Endothelial cell of umbilical vein (primary cell): ENCODE measurements at regions not wholly inside any gene's neighbourhood (a gene's known extent, or its start where the extent isn't known, plus 50 kb on each side); places are given as distances from the start of the nearest gene placed in this dataset.

Source experiments
- BruUV-seq: library from RNA; stranded (reverse); fragments of 400-500 nt; replicated peaks from 2 replicates; lab custom pipeline; 2021; lab: Mats Ljungman, UMichigan
- CTCF ChIA-PET: fragments of 300-600, 350-600 bp; sonication (Branson Sonifier 250); formaldehyde crosslinking; loops from one replicate; lab custom pipeline; 2021; ENCODE audit warnings: antibody characterized with exemption, inconsistent platforms; lab: Charles Lee
- POLR2A ChIA-PET: fragments of 300-600, 350-600 bp; sonication (Branson Sonifier 250); formaldehyde crosslinking; loops from one replicate; lab custom pipeline; 2021; ENCODE audit warnings: antibody characterized with exemption, inconsistent platforms; lab: Charles Lee
- DNase-seq: peaks from one replicate; pipeline ENCODE4 v3.0.0-alpha.2; 2011; ENCODE audit warnings: low read depth, low spot score
- FAIRE-seq: peaks from 2 replicates; lab custom pipeline; 2011; peaks lifted over from hg19 to GRCh38; lab: Jason Lieb, UNC
- H2AFZ ChIP-seq: 2 replicates; pipeline ENCODE4 v1.6.0; 2012; ENCODE audit warnings: low read depth, low read length, control low read depth, inconsistent platforms
- H3K27ac ChIP-seq: 2 replicates; pipeline ENCODE4 v1.5.1; 2011; ENCODE audit warnings: low read depth, mild to moderate bottlenecking, control low read depth, low read length, moderate library complexity; ENCODE audit not compliant: insufficient read depth
- H3K27me3 ChIP-seq, 2 experiments: 2 replicates each; pipeline versions ENCODE4 v1.6.0 to v1.6.1; 2011; ENCODE audit warnings: low read length in 2 of 2, mixed read lengths in 1 of 2; ENCODE audit not compliant: control insufficient read depth in 2 of 2, insufficient read depth in 2 of 2
- H3K36me3 ChIP-seq, 2 experiments: 2 replicates in 1 of 2; 3 replicates in 1 of 2; pipeline ENCODE4 v1.5.1; 2011; ENCODE audit warnings: low read length in 2 of 2, mild to moderate bottlenecking in 1 of 2, moderate library complexity in 1 of 2; ENCODE audit not compliant: control insufficient read depth in 2 of 2, insufficient read depth in 2 of 2; ENCODE audit errors: extremely low read depth in 1 of 2
- H3K4me1 ChIP-seq: 3 replicates; pipeline ENCODE4 v1.5.1; 2011; ENCODE audit warnings: mild to moderate bottlenecking, low read length; ENCODE audit not compliant: control insufficient read depth, insufficient read depth; ENCODE audit errors: extremely low read depth
- H3K4me2 ChIP-seq: 2 replicates; pipeline ENCODE4 v1.6.1; 2011; ENCODE audit warnings: low read length, control low read depth, mixed read lengths; ENCODE audit not compliant: insufficient read depth
- H3K4me3 ChIP-seq, 3 experiments: fragments of 200-600 bp in 1 of 3; sonication (generic), shearing (Covaris generic) in 1 of 3; replicated peaks in 1 of 3; 2 replicates each; pipeline ENCODE4 v1.5.1; 2011 to 2016; ENCODE audit warnings: control low read depth in 3 of 3, low read length in 3 of 3, mild to moderate bottlenecking in 2 of 3, inconsistent platforms in 1 of 3, low read depth in 1 of 3, moderate library complexity in 1 of 3; ENCODE audit not compliant: insufficient read depth in 1 of 3
- H3K79me2 ChIP-seq: 2 replicates; pipeline ENCODE4 v1.6.0; 2012; ENCODE audit warnings: low read length, inconsistent platforms; ENCODE audit not compliant: control insufficient read depth, insufficient read depth
- H3K9ac ChIP-seq: replicated peaks from 2 replicates; pipeline ENCODE3; 2011; ENCODE audit warnings: low read length, control low read depth; ENCODE audit not compliant: insufficient read depth; ENCODE audit errors: extremely low read depth
- H3K9me1 ChIP-seq: replicated peaks from 3 replicates; pipeline ENCODE4 v1.6.0; 2011; ENCODE audit warnings: mild to moderate bottlenecking, low read length; ENCODE audit not compliant: control insufficient read depth, insufficient read depth; ENCODE audit errors: extremely low read depth
- H3K9me3 ChIP-seq: replicated peaks from 2 replicates; pipeline ENCODE4 v1.5.1; 2012; ENCODE audit warnings: low read length, inconsistent platforms; ENCODE audit not compliant: control insufficient read depth, insufficient read depth
- H4K20me1 ChIP-seq: replicated peaks from 2 replicates; pipeline ENCODE3; 2011; ENCODE audit warnings: mild to moderate bottlenecking, low read length; ENCODE audit not compliant: control insufficient read depth, insufficient read depth; ENCODE audit errors: extremely low read depth
- EZH2 ChIP-seq: IDR thresholded peaks from 2 replicates; pipeline ENCODE4 v1.6.1; 2012; ENCODE audit warnings: borderline replicate concordance, low read depth, mild to moderate bottlenecking, moderate library complexity, low read length, inconsistent platforms; ENCODE audit not compliant: severe bottlenecking
- FOS ChIP-seq: IDR thresholded peaks from 2 replicates; pipeline ENCODE4 v1.6.1; 2011; ENCODE audit warnings: mild to moderate bottlenecking, low read length, moderate library complexity, borderline replicate concordance; ENCODE audit not compliant: insufficient read depth
- GATA2 ChIP-seq: IDR thresholded peaks from 2 replicates; pipeline ENCODE4 v1.7.0; 2011; ENCODE audit warnings: low read depth, mild to moderate bottlenecking, moderate library complexity, mixed read lengths, low read length; ENCODE audit not compliant: insufficient read length, insufficient read depth
- JUN ChIP-seq: IDR thresholded peaks from 2 replicates; pipeline ENCODE4 v1.6.1; 2011; ENCODE audit warnings: borderline replicate concordance, low read depth; ENCODE audit not compliant: insufficient read length, insufficient read depth
- MAX ChIP-seq: IDR thresholded peaks from 2 replicates; pipeline ENCODE4 v1.6.1; 2011; ENCODE audit not compliant: insufficient read depth, insufficient read length
- MYC ChIP-seq: IDR thresholded peaks from one replicate; pipeline ENCODE4 v1.6.1; 2011; ENCODE audit warnings: mild to moderate bottlenecking, low read depth, low read length
- POLR2A ChIP-seq: IDR thresholded peaks from 2 replicates; pipeline ENCODE4 v1.6.1; 2012; ENCODE audit warnings: low read depth, mild to moderate bottlenecking, control low read depth, low read length
- POLR2AphosphoS5 ChIP-seq: IDR thresholded peaks from 2 replicates; pipeline ENCODE4 v1.6.1; 2012; ENCODE audit warnings: low read depth, mild to moderate bottlenecking, control low read depth, low read length, moderate library complexity; ENCODE audit not compliant: insufficient read depth
- dilution Hi-C: fragments of 300-500 bp; cut with MboI; formaldehyde crosslinking; loops from one replicate; pipeline ENCODE4 v1.15.0; 2019; ENCODE audit warnings: low sequenced_read_pairs; ENCODE audit not compliant: extremely low pct_ligation_motif_present
- intact Hi-C: fragments of 100-400 bp; cut with micrococcal nuclease; formaldehyde crosslinking; loops from one replicate; pipeline ENCODE4 v1.10.0; 2022
- TF ChIP-seq, protein P1 (sequence below), 2 donors: IDR thresholded peaks; 1 replicate in 1 of 2; 2 replicates in 1 of 2; pipeline ENCODE4 v1.5.1; 2011; ENCODE audit warnings: low read length in 2 of 2, mild to moderate bottlenecking in 2 of 2, moderate library complexity in 2 of 2, control low read depth in 1 of 2, inconsistent platforms in 1 of 2, low read depth in 1 of 2; ENCODE audit not compliant: insufficient read depth in 1 of 2; ENCODE audit errors: extremely low read depth in 1 of 2

- Histone ChIP-seq H2AFZ (no peak overlapping the region), H3K36me3 (no peaks in the 10 kb centered on the region), H3K4me3 (no peak overlapping the region), H3K9ac (no peak overlapping the region), H3K27ac (no peak overlapping the region), H3K9me1 (no peaks in the 10 kb centered on the region), H4K20me1 (no peaks in the 10 kb centered on the region), H3K4me2 (no peak overlapping the region), H3K27me3 (no peaks in the 10 kb centered on the region), H3K79me2 (no peaks in the 10 kb centered on the region), H3K4me1 (no peaks in the 10 kb centered on the region), H3K9me3 (no peaks in the 10 kb centered on the region)
- POLR2A ChIA-PET, result no interaction called here
- DNase-seq (no peak), FAIRE-seq (no peak)
- intact Hi-C loops, result no loop called here
- CTCF ChIA-PET, result no interaction called here
- TF ChIP-seq POLR2AphosphoS5 (no peak), JUN (no peak), MYC (no peak), EZH2 (no peak), FOS (no peak), MAX (no peak), GATA2 (no peak), POLR2A (no peak)
- TF ChIP-seq, protein P1, sequence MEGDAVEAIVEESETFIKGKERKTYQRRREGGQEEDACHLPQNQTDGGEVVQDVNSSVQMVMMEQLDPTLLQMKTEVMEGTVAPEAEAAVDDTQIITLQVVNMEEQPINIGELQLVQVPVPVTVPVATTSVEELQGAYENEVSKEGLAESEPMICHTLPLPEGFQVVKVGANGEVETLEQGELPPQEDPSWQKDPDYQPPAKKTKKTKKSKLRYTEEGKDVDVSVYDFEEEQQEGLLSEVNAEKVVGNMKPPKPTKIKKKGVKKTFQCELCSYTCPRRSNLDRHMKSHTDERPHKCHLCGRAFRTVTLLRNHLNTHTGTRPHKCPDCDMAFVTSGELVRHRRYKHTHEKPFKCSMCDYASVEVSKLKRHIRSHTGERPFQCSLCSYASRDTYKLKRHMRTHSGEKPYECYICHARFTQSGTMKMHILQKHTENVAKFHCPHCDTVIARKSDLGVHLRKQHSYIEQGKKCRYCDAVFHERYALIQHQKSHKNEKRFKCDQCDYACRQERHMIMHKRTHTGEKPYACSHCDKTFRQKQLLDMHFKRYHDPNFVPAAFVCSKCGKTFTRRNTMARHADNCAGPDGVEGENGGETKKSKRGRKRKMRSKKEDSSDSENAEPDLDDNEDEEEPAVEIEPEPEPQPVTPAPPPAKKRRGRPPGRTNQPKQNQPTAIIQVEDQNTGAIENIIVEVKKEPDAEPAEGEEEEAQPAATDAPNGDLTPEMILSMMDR (IDR thresholded peaks at IDR 0.05; ENCODE audit: extremely low read depth in 1 of 2, insufficient read depth in 1 of 2, low read depth in 1 of 2, low read length in 2 of 2), result no peak
- dilution Hi-C loops, result no loop called here
- no TSS peak for BruUV-seq
These were observed 68.7 kb upstream of the TEX13D start for GRCh38 chrX:124263743-124264142.
